Stimulated activated CD8-positive, alpha-beta memory T cell treated with anti-CD3 and anti-CD28 coated beads, Interleukin-15, amount 100 ng/mL, for 48 hours (primary cell): ENCODE measurements at regions not wholly inside any gene's neighbourhood (a gene's known extent, or its start where the extent isn't known, plus 50 kb on each side); places are given as distances from the start of the nearest gene placed in this dataset.
A peak's percentile ranks its signal among the peaks of the same experiment; 100 is the strongest.

ENCODE experiments used
- DNase-seq, 2 donors: peaks; one replicate each; pipeline ENCODE4 v3.0.0-alpha.2; 2020; ENCODE audit warnings: low read depth in 2 of 2

DNA sequence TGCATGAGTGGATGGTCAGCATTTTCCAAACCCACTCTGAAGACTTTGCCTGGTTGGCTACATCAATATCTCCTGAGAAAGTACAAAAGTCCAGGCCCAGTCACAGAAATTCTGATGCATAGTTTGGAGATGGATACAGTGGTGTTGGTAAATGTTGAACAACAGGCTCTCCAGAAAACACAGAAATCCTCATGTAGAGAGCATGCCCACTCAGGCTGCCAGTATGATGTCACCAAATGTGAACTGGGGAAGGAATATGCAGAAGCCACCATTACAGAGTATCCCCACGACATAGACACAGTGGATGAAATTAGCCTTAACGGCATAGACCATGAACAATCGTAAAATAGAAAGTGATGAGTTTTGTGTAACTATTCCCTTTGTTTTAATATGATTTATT, 97.1 kb upstream of the NXT1 start:
- DNase-seq: no peak

GRCh38 chr20:23251779-23252178, 98.8 kb upstream of the NXT1 start:
- DNase-seq: no peak

GRCh38 chr20:23249541-23249940, 101.0 kb upstream of the NXT1 start:
- DNase-seq: no peak

- DNase-seq: no peak
Observed at GRCh38 chr20:23248461-23248882, 102.1 kb upstream of the NXT1 start.

DNA sequence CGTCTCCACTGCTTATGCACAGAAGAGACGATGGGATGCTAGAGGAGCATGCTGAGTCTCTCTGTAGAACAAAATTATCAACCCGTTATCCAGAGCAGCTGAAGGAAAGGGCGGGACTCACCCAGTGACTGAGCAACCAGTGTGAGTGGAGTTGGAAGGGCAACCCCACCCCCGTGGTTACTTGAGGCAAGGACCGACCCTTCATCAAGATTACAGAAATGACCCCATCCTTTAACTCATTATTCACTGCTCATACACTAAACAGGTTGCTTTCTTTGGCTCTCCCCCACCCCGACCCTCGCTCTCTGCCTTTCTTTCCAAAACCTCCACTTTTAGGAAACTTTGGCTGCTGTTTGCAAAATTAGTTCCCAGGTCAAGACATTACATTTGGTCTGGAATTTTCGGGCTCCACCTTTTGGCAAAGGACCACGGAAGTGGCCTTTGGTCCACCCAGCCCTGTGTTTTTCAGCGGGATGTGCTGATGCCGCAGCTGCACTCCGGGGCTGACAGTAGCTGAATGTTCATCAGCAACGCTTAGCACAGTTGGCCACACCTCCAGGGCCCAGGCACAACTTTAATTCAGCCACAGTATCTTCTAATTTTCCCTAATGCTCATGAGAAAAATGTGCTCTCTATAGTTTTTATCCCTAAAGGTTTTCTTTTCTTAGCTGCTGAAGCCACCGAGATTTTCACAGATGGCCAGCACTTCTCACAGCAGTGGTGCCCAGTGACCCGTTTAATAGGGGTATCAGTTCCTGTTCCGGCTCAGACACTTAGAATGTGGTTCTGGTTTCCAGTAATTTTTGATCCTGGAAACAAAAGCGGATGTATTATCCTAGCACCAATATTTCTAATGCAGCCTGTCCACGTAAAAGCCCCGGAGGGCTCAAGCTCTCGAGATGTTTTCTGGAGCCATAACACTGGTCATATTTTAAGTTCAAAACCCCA, 103.6 kb upstream of the NXT1 start:
- no peak for DNase-seq

- no peak for DNase-seq
Observed at GRCh38 chr20:23245553-23246181, 104.9 kb upstream of the NXT1 start.

GRCh38 chr20:23244916-23245552, 105.6 kb upstream of the NXT1 start:
- DNase-seq: no peak

- no peak for DNase-seq
Observed at GRCh38 chr20:23244156-23244915, 106.3 kb upstream of the NXT1 start.

DNA sequence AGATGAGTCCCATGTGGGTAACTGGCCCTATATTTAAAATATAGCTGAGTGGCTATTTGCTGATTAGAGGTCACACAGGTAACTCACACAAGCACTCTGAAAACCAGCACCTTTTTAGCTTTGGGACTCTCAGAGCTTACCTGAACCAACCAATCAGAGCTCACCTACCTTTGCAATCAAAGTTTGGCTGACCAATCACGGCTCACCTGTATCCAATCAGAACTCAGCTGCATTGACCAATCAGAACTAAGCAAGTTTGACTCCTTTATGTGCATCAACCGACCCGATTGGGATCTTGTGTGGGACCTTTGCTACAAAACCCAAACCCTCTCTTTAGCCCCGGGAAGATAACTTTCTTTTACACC, 106.8 kb upstream of the NXT1 start:
- DNase-seq: no peak

GRCh38 chr20:23242556-23243180, 107.9 kb upstream of the NXT1 start:
- DNase-seq: no peak

- DNase-seq: no peak
Observed at GRCh38 chr20:23242104-23242503, 108.5 kb upstream of the NXT1 start.

DNA sequence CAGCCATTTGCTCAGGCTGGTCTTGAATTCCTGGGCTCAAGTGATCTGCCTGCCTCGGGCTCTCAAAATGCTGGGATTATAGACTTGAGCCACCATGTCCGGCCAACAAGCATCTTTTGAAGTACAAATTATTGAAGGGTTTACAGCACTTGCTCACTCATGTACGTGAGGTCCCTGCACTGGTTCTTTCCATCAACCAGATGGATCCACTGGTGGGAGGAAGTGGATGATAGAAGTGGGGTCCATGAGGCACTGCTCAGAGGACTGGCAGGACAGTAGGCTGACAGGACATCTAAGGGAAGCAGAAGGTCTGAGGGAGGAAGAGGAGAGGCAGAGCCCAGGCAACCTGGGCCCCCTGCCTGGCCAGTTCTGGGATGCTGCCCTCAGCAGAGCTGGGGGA, 109.2 kb upstream of the NXT1 start:
- no peak for DNase-seq

- DNase-seq: no peak
Observed at GRCh38 chr20:23240519-23240918, 110.1 kb upstream of the NXT1 start.

DNA sequence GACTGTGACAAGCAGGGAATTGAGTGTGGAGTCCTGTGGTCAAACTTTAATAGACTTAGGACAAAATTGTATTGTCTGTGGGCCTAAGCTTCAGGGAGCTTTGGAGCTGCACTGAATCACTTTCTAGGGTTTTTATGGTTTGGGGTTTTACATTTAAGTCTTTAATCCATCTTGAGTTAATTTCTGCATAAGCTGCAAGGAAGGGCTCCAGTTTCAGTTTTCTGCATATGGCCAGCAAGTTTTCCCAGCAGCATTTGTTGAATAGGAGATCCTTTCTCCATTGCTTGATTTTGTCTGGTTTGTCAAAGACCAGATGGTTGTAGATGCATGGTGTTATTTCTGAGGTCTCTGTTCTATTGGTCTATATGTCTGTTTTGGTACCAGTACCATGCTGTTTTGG, 113.4 kb upstream of the NXT1 start:
- no peak for DNase-seq

GRCh38 chr20:23235173-23236027, 115.2 kb upstream of the NXT1 start:
- DNase-seq: peak in 1 of 2 donors; percentile 10

GRCh38 chr20:23234311-23235078, 116.1 kb upstream of the NXT1 start:
- no peak for DNase-seq

GRCh38 chr20:23233341-23233740, 117.2 kb upstream of the NXT1 start:
- DNase-seq: no peak

GRCh38 chr20:23232679-23233308, 117.8 kb upstream of the NXT1 start:
- DNase-seq: no peak

GRCh38 chr20:23232219-23232581, 118.4 kb upstream of the NXT1 start:
- no peak for DNase-seq
